Neural crest cell (in vitro differentiated cells): ENCODE measurements at regions not wholly inside any gene's neighbourhood (a gene's known extent, or its start where the extent isn't known, plus 50 kb on each side); places are given as distances from the start of the nearest gene placed in this dataset.

Experiments used
- DNase-seq: peaks from one replicate; pipeline ENCODE4 v3.0.0; 2021; ENCODE audit warnings: low read depth, mixed read lengths, low spot score
- H3K27ac Mint-ChIP-seq: one replicate; pipeline ENCODE4 v1.8.0; 2021; ENCODE audit warnings: mild to moderate bottlenecking, mixed read lengths; ENCODE audit not compliant: unreplicated experiment
- H3K27me3 Mint-ChIP-seq: 2 replicates; pipeline ENCODE4 v1.8.0; 2021; ENCODE audit warnings: low read depth, mild to moderate bottlenecking, mixed read lengths
- H3K36me3 Mint-ChIP-seq: 2 replicates; pipeline ENCODE4 v1.8.0; 2021; ENCODE audit warnings: low read depth, mild to moderate bottlenecking, mixed read lengths
- H3K4me1 Mint-ChIP-seq: 2 replicates; pipeline ENCODE4 v1.8.0; 2021; ENCODE audit warnings: mixed read lengths
- H3K4me3 Mint-ChIP-seq: one replicate; pipeline ENCODE4 v1.8.0; 2021; ENCODE audit warnings: mild to moderate bottlenecking, mixed read lengths
- H3K9me3 Mint-ChIP-seq: 2 replicates; pipeline ENCODE4 v1.8.0; 2021; ENCODE audit warnings: mixed read lengths
- TF ChIP-seq, protein P1 (sequence below): fragments of 200-600 bp; sonication (generic); conservative IDR thresholded peaks from 2 replicates; pipeline ENCODE4 v1.5.0; 2021; ENCODE audit warnings: antibody characterized with exemption, mild to moderate bottlenecking

GRCh38 chr1:147444381-147444780 lies 96.9 kb upstream of the BCL9 start:
- Mint-ChIP-seq H3K27me3 (no peaks in the 10 kb centered on the region), H3K36me3 (peaks cover 17% of the 10 kb centered on the region), H3K4me1 (no peaks in the 10 kb centered on the region), H3K27ac (no peak overlapping the region), H3K4me3 (no peak overlapping the region), H3K9me3 (peaks cover 13% of the 10 kb centered on the region)
- DNase-seq: no peak
- TF ChIP-seq, protein P1, sequence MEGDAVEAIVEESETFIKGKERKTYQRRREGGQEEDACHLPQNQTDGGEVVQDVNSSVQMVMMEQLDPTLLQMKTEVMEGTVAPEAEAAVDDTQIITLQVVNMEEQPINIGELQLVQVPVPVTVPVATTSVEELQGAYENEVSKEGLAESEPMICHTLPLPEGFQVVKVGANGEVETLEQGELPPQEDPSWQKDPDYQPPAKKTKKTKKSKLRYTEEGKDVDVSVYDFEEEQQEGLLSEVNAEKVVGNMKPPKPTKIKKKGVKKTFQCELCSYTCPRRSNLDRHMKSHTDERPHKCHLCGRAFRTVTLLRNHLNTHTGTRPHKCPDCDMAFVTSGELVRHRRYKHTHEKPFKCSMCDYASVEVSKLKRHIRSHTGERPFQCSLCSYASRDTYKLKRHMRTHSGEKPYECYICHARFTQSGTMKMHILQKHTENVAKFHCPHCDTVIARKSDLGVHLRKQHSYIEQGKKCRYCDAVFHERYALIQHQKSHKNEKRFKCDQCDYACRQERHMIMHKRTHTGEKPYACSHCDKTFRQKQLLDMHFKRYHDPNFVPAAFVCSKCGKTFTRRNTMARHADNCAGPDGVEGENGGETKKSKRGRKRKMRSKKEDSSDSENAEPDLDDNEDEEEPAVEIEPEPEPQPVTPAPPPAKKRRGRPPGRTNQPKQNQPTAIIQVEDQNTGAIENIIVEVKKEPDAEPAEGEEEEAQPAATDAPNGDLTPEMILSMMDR: no peak

DNA sequence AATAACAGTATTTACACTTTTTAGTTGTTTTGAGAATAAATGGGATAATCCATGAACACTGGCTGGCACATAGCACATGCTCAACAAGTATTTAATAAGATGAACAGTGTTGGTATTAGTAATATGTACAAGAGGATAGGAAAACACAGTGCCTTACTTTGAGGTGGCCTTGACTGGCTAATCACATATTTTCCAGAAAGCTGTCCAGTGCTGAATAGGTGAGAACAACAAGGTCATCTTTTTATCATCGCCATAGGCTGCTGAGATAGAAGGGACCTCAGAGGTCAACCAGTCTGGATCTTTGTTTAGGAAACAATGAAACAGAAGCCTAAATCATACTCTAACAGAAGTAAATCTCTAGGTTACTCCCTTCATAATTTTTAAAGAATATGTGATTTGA lies 89.7 kb upstream of the BCL9 start:
- no peak overlapping the region for H3K27ac Mint-ChIP-seq
- DNase-seq: no peak
- no peak overlapping the region for H3K4me3 Mint-ChIP-seq
- H3K4me1 Mint-ChIP-seq: no peaks in the 10 kb centered on the region
- TF ChIP-seq, protein P1: no peak
- H3K9me3 Mint-ChIP-seq: peaks cover 4% of the 10 kb centered on the region
- H3K36me3 Mint-ChIP-seq: no peaks in the 10 kb centered on the region
- H3K27me3 Mint-ChIP-seq: peaks cover 4% of the 10 kb centered on the region

DNA sequence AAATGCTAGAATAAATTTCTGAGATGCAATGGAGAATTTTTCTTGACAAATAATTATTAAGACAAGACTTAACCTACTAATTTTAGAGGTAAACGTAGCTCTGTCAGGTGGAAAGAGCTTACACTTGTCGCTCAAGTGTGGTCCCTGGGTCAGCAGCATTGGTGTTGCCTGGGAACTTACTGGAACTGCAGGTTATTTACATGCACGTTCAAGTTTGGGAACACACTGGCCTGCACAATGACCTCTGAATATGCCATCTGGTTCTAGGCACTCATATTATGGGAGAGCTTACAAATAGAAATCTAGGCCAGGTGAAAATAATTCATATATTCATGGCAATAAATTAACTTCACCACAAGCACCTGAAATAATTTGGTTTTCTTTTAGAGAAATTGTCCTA lies 88.5 kb upstream of the BCL9 start:
- H3K9me3 Mint-ChIP-seq: no peaks in the 10 kb centered on the region
- TF ChIP-seq, protein P1: no peak
- no peak overlapping the region for H3K27ac Mint-ChIP-seq
- no peak for DNase-seq
- H3K4me1 Mint-ChIP-seq: no peaks in the 10 kb centered on the region
- H3K36me3 Mint-ChIP-seq: no peaks in the 10 kb centered on the region
- H3K4me3 Mint-ChIP-seq: no peak overlapping the region
- H3K27me3 Mint-ChIP-seq: peaks cover 4% of the 10 kb centered on the region

- H3K27me3 Mint-ChIP-seq: peaks cover 61% of the 10 kb centered on the region
- H3K4me3 Mint-ChIP-seq: no peak overlapping the region
- H3K36me3 Mint-ChIP-seq: peaks cover 5% of the 10 kb centered on the region
- H3K4me1 Mint-ChIP-seq: no peaks in the 10 kb centered on the region
- H3K9me3 Mint-ChIP-seq: peaks cover 26% of the 10 kb centered on the region
- no peak overlapping the region for H3K27ac Mint-ChIP-seq
- no peak for DNase-seq
- TF ChIP-seq, protein P1: no peak
These were observed 78.3 kb upstream of the BCL9 start for GRCh38 chr1:147463022-147463421.

DNA sequence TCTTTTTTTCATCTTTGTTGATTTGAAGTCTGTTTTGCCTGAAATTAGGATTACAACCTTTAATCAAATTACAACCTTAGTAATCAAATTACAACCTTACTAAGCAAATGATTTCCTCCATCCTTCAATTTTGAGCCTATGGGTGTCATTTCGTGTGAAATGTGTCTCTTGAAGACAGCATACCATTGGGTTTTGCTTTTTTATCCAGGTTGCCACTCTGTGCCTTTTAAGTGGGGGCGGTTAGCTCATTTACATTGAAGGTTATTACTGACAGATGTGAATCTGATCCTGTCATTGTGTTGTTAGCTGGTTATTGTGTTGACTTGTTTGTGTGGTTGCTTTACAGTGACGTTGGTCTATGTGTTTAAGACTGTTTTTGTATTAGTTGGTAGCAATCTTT lies 74.8 kb upstream of the BCL9 start:
- Mint-ChIP-seq H3K4me3 (no peak overlapping the region), H3K27me3 (peaks cover 55% of the 10 kb centered on the region), H3K27ac (no peak overlapping the region), H3K4me1 (no peaks in the 10 kb centered on the region), H3K36me3 (peaks cover 5% of the 10 kb centered on the region), H3K9me3 (peaks cover 26% of the 10 kb centered on the region)
- TF ChIP-seq, protein P1: no peak
- DNase-seq: no peak

GRCh38 chr1:147470079-147470478 lies 71.2 kb upstream of the BCL9 start:
- H3K4me1 Mint-ChIP-seq: no peaks in the 10 kb centered on the region
- H3K36me3 Mint-ChIP-seq: peaks cover 5% of the 10 kb centered on the region
- H3K27ac Mint-ChIP-seq: no peak overlapping the region
- TF ChIP-seq, protein P1: no peak
- H3K27me3 Mint-ChIP-seq: peaks cover 26% of the 10 kb centered on the region
- H3K9me3 Mint-ChIP-seq: peaks cover 19% of the 10 kb centered on the region
- DNase-seq: no peak
- no peak overlapping the region for H3K4me3 Mint-ChIP-seq
